Renal cortical epithelial cell (primary cell): ENCODE measurements at regions not wholly inside any gene's neighbourhood (a gene's known extent, or its start where the extent isn't known, plus 50 kb on each side); places are given as distances from the start of the nearest gene placed in this dataset.

Source experiments
- DNase-seq: peaks from one replicate; pipeline ENCODE4 v3.0.0-alpha.2; 2011; ENCODE audit warnings: low read depth

DNA sequence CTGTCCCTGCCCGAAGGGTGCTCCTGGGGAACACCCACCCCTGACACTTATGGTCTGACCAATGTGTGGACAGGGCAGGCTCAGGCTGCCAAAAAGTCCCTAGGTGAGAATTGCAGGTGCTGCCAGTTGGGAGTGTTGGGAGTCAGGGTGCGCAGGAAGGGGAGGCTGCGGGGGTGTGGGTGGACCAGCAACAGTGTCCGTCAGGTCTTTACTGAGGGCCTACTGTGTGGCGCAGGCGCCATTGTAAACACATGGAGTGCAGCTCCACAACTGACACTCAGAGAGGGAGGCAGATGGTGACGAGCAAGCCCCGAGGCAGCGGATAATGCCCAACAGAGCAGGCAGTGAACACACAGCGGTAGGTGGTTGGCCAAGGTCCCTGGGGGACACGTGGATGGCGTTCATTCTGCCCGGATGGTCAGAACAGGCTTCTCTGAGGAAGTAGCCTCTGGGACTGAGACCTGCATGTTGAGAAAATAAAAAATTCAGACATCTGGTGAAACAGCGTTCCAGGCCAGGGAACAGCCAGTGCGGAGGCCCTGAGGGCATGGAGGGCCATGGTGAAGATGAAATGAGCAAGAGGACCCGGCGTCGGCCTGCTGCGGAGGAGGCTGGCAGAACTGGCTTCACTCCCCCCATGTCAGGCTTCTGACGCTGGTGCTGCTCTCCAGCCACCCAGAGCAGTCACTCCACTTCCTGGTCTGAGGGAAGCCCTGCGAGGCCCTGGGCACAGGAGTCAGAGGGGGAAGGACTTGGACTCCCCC, 136.2 kb upstream of the ZBTB40 start:
- DNase-seq: no peak

DNA sequence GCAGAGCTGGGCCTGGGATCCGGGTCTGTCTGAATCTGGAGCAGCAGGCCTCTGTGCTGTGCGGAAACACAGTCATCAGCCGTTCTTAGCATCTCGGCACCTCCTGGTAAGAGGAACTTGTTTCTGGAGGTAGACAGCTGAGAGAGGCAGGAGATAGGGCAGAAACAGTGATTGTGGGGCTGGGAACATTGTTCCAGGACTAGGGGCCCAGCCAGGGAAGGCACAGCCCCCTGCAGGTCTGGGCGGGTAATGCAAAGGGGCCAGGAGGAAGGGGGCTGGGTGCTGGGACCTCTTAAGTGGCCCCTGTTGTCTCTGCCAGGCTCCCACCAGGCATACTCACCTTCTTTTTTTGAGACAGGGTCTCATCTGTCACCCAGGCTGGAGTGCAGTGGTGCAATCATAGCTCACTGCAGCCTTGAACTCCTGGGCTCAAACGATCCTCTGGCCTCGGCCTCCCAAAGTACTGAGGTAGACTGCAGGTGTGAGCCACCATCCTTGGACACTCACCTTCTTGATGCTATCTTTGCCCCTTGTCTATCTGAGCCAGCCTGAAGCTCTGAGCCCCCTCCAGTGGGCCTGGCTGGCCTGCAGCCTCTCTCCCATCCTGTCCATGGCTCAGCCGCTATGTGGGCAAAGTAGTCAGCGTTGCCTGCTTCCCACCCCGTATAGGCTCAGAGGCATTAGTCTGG, 134.3 kb upstream of the ZBTB40 start:
- DNase-seq: no peak

DNA sequence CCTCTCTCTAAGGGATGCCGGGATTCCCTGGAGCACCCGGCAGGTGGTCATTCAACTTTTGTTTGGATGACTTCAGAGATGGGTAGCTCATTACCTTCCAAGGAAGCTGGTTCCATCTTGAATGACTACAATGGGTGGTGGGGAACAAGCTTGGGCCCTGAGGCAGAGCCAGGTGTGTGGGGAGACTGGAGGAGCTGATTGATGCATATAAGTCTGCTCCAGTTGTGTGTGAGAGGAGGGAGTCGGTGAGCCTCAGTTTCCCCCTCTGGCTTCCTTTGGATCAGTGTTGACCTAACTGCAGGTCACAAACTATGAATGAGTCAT, 133.8 kb upstream of the ZBTB40 start:
- no peak for DNase-seq

DNA sequence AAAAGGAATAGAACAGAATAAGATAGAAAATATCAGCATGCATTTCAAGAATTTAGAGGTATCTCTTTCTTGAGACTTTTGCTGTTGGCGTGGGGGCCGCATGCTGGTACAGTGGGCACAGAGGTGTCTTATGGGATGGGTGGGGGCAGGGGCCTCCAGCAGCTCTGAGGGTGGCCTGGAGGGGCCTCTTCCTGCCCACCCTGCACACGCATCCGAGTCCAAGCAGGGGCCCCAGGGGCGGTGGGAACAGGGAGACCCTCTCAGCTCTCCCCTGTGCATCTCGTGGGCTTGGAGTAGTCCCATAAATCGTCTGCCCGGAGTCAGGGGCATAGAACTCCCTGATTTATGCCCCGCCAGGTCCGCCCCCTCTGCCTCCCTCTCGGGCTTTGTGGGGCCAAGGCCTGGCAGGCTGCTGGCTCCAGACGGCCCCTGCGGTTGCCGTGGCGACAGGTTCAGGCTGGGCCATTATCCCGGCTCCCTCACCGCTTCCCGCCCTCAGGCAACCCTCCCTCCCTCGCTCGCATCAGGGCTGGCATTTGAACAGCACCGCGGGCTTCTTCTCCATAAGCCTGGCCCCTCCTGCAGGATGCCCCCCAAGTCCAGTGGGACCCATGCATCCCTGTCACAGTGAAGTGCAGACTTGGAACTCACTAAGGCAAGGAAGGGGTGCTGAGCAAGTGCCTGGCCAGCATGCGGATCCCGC, 133.2 kb upstream of the ZBTB40 start:
- DNase-seq: no peak

DNA sequence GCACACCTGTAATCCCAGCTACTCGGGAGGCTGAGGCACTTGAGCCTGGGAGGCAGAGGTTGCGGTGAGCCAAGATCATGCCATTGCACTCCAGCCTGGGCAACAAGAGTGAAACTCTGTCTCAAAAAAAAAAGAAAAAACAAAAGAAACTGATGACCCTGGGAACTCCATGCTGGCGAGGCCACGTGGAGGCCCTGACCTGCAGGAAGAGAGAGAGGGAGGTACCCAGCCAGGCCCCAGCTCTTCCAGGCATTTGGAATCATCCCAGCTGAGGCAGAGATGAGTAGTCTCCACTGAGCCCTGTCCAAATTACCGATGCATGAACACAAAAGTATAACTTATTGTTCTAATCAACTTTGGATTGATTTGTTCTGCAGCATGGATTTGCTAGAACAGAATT, 132.0 kb upstream of the ZBTB40 start:
- DNase-seq: peak; percentile 4

DNA sequence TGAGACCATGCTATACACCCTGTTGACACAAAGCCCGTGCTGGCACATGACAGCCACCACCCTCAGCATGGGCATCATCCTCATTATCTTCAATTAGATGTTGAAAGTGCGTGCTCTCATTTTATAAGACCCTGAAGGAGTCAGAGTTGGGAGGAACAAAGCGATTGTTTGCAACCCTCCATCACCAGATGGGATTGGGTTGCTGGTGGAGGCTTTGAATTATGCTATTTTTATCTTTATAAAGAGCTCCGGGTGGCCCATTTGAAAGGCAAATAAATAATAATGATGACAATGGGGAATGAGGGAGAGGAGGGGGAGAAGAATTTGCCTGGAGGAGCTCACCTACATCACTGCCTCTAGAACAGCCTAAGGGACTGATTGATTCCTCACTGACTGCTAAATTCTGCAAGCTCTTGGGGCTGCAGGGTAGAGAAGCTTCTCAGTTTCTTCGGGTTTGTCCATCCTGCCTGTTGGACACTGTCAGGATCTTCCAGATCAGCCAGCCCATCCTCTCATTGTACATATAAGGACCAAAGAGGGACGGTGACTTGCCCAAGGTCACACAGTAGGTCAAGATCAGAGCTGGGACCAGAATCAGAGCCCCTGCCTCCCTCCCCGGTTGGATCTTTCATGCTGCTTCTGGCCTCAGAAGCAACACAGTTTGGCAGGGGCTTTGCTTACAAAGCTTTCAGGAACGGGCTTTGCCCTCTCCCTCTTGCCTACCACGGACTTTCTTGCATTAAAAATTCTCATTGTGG, 130.9 kb upstream of the ZBTB40 start:
- no peak for DNase-seq

DNA sequence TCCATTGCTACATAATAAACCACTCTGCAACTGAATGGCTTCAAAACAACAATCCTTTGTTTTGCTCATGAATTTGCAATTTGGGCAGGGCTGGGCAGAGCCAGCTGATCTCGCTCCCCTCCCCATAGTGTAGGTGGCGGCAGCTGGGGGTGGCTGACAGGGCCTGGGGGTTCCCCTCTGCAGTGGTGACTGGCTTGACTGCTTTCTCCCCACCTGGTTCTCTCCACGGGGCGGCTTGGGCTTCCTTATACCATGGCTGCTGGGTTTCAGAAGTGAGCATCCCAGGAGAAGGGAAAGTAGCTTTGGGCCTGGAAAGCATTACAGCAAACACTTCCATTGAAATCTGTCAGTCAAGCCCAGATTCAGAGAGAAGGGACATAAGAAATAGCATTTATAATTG, 129.7 kb upstream of the ZBTB40 start:
- DNase-seq: no peak

DNA sequence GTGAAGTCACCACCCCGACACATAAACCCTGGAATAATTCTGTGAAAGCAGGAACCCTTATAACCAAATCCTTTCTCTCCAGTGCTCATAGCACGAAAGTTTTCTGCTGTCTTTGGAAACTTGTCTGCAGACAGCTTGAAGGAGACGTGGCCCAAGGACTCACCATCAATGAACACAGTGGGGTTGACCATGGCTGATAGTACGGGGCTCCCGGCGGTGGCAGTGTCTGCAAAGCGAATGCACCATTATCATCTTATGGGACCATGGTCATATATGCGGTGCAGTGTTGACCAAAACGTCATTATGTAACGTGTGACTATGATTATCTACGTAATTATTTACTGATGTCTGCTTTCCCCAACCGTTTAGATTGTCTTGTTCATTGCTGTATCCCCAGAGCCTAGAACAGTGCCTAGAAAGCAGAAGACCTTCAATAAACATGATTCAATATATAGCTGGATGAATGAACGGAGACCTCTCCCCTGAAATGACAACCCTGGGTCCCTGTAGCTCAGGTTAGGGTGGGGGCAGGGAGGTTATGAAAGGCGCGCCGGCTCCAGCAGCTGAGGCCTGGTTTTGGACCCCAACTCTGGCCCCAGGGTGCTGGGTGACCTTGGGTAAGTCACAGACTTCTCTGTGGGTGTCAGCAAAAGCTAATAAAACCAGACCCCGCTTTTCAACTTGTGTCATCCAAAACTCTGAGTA, 128.4 kb upstream of the ZBTB40 start:
- no peak for DNase-seq

DNA sequence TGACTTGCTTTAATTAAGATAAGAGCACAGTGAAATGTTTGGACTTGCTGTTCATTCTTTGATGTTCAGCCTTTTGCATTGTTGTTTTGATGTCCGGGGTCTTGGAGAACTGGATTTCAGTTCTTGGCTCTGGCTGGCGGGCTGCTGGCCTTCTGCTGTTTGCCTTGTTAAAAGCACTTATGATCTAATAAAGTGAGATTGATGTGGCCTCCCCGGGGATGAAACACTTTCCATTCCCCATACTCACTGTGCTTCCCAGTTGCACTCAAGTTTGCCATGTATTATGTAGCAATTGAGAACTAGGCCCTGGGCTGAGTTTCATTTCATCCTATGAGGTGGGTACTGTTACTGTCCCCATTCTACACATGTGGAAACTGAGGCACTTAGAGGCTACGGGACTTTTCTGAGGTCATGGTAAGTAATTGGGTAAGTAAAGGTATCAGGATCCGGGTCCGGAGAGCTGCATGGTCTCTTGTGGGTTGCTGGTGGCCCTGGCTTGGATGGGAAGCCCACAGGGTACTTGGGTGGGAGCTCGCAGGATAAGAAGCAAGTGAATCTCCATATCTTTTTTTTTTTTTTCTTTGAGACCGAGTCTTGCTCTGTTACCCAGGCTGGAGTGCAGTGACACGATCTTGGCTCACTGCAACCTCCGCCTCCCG, 127.7 kb upstream of the ZBTB40 start:
- DNase-seq: no peak

DNA sequence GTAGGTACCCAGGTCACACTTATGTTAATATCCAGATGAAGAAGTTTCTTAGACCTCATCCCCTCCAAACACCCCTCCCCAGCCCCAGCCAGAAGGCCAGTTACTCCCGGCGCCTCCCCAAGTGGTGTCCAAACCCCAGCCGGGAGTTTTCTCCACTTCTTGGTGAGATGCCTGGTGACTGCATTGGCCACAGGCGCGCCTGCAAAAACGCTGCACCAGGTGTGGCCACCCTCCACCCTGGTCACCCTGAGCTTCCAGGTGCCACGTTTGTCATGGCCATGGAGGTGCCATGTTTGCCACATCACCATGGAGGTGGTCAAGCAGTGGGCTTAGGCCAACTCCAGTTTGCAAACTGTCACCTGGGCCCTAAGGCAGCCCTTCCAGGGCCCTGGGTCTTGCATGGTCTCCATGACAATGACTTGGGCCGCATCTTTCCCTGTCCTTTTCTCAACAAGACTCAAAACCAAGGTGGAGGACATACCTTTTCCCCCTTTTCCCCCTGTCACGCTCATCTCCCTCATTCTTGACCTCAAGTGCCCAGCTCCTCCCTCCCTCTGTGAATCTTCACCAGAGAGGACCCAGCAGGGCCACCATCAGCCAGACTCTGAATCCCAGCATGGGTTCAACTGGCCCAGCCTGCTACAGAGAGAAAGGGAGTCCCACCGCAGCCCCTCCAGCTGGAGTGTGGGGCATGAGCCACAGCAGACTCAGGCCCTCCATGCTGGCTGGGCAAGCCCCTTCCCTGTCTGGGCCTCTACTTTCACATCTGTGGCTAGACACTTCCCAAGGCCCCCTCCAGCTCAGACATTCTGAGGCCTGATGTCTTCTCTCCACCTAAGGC, 125.9 kb upstream of the ZBTB40 start:
- DNase-seq: no peak

DNA sequence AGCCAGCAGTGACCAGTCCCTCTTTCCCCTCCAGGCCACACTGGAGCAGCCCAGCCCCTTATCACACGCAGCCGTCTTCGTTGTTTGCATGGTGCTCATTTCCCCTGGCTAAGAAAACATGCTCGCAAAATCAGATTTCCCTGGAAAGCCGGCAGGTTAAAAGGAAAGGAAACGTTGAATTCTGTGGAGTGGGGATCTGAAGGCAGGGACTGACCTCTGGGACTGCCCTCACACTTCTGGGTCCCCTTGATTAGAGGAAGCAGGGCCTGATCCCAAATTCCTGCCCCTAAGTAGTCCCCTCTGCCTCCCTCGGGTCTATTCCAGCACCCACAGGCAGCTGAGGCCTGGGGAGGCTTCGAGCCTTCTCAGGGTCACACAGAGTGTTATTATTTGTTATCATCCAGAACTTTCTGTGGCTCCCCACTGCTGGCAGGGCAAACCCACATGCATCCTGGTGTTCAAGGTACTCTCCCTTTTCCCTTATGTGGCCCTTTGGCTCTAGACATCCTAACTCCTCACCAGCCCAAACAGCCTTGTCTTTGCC, 125.2 kb upstream of the ZBTB40 start:
- no peak for DNase-seq

DNA sequence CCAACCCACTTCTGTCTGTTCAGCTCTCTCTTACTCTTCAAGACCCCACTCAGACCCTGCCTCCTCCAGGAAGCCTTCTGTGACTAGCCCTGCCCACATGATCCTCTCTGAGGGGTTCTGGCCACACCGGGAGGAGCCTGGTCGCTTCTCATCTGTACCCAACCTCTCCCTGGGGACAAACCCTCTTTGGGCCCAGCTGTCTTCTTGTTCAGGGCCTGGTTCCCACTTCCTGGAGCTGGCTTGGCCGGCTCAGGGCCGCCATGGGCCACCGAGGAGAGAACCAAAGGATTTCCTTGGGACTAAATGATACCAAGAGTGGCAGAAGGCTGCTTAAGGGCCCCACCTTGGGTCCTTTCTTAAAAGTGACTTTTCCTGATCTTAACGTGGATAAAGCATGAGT, 124.7 kb upstream of the ZBTB40 start:
- DNase-seq: no peak

DNA sequence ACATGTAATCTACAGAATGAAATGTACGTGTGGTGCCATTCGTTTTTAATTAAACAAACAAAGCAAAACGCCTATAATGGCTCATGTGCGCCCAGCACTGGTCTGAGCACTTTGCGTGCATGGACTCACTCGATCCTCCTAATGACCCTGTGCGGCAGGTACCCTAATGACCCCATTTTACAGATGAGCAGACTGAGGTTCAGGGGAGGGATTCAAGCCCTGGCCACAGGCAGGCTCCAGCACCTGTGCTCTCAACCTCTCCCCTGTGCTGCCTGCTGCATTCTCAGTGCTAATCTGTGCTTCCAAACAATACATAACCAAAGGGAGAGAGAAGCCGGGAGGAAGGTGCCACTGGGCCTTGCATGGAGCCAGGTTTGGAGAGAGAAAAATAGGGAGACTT, 124.2 kb upstream of the ZBTB40 start:
- no peak for DNase-seq

DNA sequence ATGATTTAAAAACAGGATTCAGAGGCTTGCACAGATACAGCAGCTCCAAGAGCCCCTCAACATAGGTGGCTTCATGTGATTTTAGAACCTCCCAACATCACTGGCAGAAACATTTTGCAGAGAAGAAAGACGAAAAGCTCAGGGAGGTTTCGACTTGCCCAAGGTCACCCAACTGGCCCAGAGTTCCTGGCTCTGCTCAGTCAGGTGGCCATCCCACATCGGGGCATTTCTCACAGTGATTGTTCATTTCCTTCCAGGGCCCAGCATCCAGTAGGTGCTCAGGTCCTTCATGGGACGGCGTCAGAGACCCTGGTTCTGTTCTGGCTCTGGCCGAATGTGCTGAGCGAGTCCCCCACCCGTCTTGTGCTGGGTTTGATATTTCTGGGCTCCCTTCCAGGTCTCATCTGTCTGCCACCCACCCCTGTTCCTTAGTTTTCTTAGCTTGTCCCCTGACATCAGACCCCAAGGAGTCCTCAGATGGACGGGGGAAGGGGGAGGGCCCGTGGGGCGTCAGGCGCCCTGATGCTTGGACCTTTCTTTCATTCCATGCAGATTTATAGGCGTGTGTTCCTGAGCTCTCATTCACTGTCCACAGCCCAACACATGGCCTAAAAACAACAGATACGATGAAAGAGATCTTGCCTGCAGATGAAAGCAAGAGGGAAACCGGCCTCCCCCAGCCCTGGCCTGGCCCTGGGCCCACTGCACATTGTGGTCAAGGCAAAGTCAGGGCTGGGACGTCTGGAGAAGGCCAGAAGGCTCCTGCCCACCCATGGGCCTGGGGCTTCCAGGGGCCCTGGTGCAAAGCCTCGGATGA, 123.1 kb upstream of the ZBTB40 start:
- no peak for DNase-seq

DNA sequence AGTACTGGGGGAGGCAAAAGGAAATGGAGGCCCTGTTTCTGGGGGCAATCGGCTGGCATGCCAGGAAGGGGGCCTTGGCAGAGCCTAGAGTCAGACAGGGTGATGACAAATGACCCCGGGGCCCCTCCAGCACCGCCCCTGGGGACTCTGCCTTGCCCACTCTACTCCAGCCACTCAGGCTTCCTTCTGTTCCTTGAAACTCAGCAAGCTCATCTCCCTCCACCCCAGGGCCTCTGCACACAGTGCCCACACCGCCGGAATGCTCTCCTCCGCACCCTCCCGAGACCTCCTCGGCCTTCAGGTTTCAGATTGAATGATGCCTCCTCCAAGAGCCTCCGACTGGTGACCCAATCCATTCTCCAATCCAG, 122.5 kb upstream of the ZBTB40 start:
- no peak for DNase-seq

DNA sequence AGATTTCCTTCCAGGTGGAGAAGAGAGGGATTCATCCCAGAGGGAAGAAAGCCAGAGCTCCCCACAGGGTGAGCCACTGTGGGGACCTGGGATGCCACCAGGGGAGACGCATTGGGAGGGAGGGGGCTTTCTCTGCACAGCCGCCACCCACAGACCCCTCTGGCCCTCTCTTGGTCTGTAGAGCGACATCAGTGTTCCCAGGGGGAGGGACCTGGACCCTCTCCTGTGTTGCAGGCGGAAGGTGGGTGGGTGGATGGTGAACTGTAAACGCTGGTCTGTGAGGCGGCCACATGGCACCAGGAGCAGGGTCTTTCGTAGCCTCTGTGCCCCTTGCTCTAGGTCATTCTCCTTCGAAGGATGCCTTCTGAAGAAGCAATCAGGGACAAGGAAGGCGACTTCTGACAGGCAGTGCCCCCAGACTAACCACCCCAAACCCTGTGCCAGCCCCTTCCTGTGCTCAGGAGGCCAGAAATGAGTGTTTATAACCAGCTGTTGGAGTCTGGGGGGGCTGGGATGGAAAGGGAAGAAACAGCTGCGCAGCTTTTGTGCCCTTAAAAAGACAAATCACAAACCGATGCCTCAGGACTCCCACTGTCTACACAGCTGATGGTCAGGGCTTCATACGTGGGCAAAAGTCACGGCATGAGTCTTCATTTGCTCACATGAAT, 121.4 kb upstream of the ZBTB40 start:
- no peak for DNase-seq

DNA sequence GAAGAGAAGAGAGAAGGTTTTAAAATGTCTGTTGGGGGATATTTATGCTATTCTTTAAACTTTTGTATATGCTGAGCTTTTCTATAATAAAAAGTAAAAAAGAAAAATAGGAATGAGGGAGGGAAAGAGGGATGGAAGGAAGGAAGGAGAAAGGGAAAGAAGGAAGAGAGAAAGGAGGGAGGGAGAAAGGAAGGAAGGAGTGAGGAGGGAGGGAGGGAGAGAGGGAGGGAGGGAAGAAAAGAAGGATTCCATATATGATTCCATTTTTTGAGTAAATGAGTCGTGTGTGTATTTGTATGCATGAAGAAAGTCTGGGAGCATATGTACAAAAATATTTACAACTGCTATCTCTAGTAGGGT, 120.9 kb upstream of the ZBTB40 start:
- DNase-seq: no peak

DNA sequence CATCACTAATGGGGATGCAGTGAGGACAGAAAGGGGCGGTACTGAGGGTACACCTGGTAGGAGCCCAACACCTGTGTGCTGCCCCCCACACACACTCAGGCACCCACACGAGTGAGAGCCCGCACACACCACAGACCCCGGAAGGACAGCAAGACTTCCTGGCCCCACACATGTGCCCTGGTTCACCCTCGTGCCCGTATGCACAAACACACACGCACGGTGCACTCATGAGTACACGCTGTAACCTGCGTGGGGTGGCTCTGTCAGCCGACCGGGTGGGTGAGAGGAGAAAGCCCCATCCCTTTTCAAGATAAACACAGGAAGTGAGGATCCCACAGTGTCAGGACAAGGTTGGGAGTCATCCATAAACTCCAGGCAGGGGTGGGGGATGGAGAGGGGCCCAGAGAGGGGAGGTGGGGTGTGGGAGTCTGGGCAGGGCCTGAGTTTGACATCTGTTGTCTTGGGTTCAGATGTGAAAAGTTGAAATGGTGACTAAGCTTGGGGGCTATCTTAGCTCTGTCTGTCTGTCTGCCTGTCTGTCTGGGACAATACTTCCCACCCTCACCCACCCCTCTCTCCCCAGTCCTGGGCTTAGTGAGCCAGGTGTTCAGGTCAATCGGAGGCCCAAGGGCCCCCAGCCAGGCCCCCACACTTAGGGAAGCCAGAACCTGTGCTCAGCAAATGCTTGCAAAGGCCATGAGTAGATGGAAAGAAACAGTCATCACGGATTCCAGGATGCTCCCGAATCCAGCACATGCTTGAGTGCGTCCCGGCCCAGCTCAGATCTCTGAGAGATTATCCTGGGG, 119.8 kb upstream of the ZBTB40 start:
- DNase-seq: no peak
